ENCODE measurements at regions not wholly inside any gene's neighbourhood (a gene's known extent, or its start where the extent isn't known, plus 50 kb on each side); places are given as distances from the start of the nearest gene placed in this dataset.

- ATAC-seq = no peak
- in situ Hi-C loops (cut with MboI; ENCODE audit: low sequenced_read_pairs in 4 of 4) (no loop called here), intact Hi-C loops (cut with DNase I; ENCODE audit: low total_unique reads) (no loop called here)
- H3K4me3 ChIP-seq = no peak overlapping the region
- no peak for DNase-seq
- H3K36me3 ChIP-seq = no peaks in the 10 kb centered on the region
- H3K27ac ChIP-seq = no peak overlapping the region
- no peaks in the 10 kb centered on the region for H3K9me3 ChIP-seq
- no peak for TF ChIP-seq POLR2A (IDR thresholded peaks at IDR 0.05)
- TF ChIP-seq CTCF (IDR thresholded peaks at IDR 0.05 in 4 of 5, conservative IDR thresholded peaks at IDR 0.05 in 1 of 5) = no peak
- no peaks in the 10 kb centered on the region for H3K4me1 ChIP-seq
- no peaks in the 10 kb centered on the region for H3K27me3 ChIP-seq
These were observed 570.7 kb downstream of the ELAVL2 start for GRCh38 chr9:23255346-23255745.

DNA sequence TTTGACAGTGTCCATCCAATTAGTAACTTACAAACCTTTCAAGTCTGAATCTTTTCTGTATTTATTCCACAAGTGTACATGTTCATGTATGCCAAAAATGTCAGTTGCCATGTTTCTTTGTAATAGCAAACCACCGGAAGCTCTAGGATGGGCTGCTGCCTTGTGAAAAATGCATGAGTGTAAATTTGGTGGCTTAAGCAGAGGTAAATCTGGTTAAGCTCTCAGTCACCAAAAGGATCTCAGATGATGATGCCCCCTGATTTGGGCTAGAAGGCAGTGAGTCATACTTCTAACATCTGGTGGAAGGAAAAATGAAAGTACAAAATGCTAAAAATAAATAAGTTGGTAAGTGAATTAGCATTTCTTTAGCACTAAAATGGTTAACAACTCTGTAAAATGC lies 567.5 kb downstream of the ELAVL2 start:
- no peaks in the 10 kb centered on the region for H3K36me3 ChIP-seq
- no peak overlapping the region for H3K4me3 ChIP-seq
- DNase-seq (no peak), ATAC-seq (no peak)
- H3K27me3 ChIP-seq = no peaks in the 10 kb centered on the region
- H3K4me1 ChIP-seq = no peaks in the 10 kb centered on the region
- intact Hi-C loops (cut with DNase I; ENCODE audit: low total_unique reads) = no loop called here
- TF ChIP-seq POLR2A (IDR thresholded peaks at IDR 0.05) (no peak), CTCF (IDR thresholded peaks at IDR 0.05 in 4 of 5, conservative IDR thresholded peaks at IDR 0.05 in 1 of 5) (no peak)
- H3K27ac ChIP-seq = no peak overlapping the region
- no peaks in the 10 kb centered on the region for H3K9me3 ChIP-seq
- in situ Hi-C loops (cut with MboI; ENCODE audit: low sequenced_read_pairs in 4 of 4) = no loop called here

GRCh38 chr9:23278561-23278960 lies 547.5 kb downstream of the ELAVL2 start:
- in situ Hi-C loops (cut with MboI; ENCODE audit: low sequenced_read_pairs in 4 of 4) (no loop called here), intact Hi-C loops (cut with DNase I; ENCODE audit: low total_unique reads) (no loop called here)
- no peaks in the 10 kb centered on the region for H3K9me3 ChIP-seq
- H3K4me1 ChIP-seq = no peaks in the 10 kb centered on the region
- no peaks in the 10 kb centered on the region for H3K36me3 ChIP-seq
- H3K27me3 ChIP-seq = no peaks in the 10 kb centered on the region
- no peak for ATAC-seq
- no peak for TF ChIP-seq CTCF (IDR thresholded peaks at IDR 0.05 in 4 of 5, conservative IDR thresholded peaks at IDR 0.05 in 1 of 5)
- no peak for TF ChIP-seq POLR2A (IDR thresholded peaks at IDR 0.05)
- DNase-seq = no peak
- no peak overlapping the region for H3K4me3 ChIP-seq
- no peak overlapping the region for H3K27ac ChIP-seq

DNA sequence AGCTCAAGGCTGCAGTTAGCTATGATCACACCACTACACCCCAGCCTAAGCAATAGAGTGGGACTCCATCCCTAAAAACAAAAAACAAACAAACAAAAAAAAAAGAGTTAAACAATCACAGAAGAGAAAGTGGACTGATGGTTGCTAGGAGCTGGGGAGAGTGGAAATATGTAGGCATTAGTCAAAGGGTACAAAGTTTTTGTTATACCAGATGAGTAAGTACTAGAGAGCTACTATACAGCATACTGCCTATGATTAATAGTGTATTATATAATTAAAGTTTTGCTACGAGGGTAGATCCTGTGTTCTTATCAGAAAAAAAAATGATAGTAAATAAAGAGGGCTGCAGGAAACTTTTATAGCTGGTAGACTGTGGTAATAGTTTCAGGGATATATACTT lies 538.6 kb downstream of the ELAVL2 start:
- H3K36me3 ChIP-seq = no peaks in the 10 kb centered on the region
- DNase-seq (no peak), ATAC-seq (no peak)
- no peak overlapping the region for H3K4me3 ChIP-seq
- intact Hi-C loops (cut with DNase I; ENCODE audit: low total_unique reads) = no loop called here
- TF ChIP-seq POLR2A (IDR thresholded peaks at IDR 0.05) = no peak
- no peak for TF ChIP-seq CTCF (IDR thresholded peaks at IDR 0.05 in 4 of 5, conservative IDR thresholded peaks at IDR 0.05 in 1 of 5)
- no peaks in the 10 kb centered on the region for H3K4me1 ChIP-seq
- in situ Hi-C loops (cut with MboI; ENCODE audit: low sequenced_read_pairs in 4 of 4) = no loop called here
- H3K27me3 ChIP-seq = no peaks in the 10 kb centered on the region
- no peaks in the 10 kb centered on the region for H3K9me3 ChIP-seq
- H3K27ac ChIP-seq = no peak overlapping the region

- Histone ChIP-seq H3K9me3 (no peaks in the 10 kb centered on the region), H3K4me3 (no peak overlapping the region), H3K36me3 (no peaks in the 10 kb centered on the region), H3K4me1 (no peaks in the 10 kb centered on the region), H3K27ac (no peak overlapping the region), H3K27me3 (no peaks in the 10 kb centered on the region)
- no peak for ATAC-seq
- intact Hi-C loops (cut with DNase I; ENCODE audit: low total_unique reads) (no loop called here), in situ Hi-C loops (cut with MboI; ENCODE audit: low sequenced_read_pairs in 4 of 4) (no loop called here)
- TF ChIP-seq CTCF (IDR thresholded peaks at IDR 0.05 in 4 of 5, conservative IDR thresholded peaks at IDR 0.05 in 1 of 5) (no peak), POLR2A (IDR thresholded peaks at IDR 0.05) (no peak)
- DNase-seq = no peak
These were observed 537.5 kb downstream of the ELAVL2 start for GRCh38 chr9:23288545-23288944.

Data from gastrocnemius medialis (tissue), 4 donors.